ENCODE measurements at regions not wholly inside any gene's neighbourhood (a gene's known extent, or its start where the extent isn't known, plus 50 kb on each side); places are given as distances from the start of the nearest gene placed in this dataset.
"Not testable (repeated sequence)": the region's sequence is repeated elsewhere in the genome, so short reads cannot be mapped to it uniquely, and the experiment has no call there.

GRCh38 chr10:44747593-44748172 lies 163.5 kb upstream of the TMEM72 start:
- no peak for DNase-seq

GRCh38 chr10:44749151-44749550 lies 162.0 kb upstream of the TMEM72 start:
- DNase-seq, result no peak

GRCh38 chr10:44752451-44753441 lies 158.4 kb upstream of the TMEM72 start:
- peak; percentile 36 for DNase-seq

- DNase-seq, result not testable (repeated sequence)
Measured at GRCh38 chr10:44754355-44754754, 156.8 kb upstream of the TMEM72 start.

- no peak for DNase-seq
Measured at GRCh38 chr10:44755481-44755880, 155.7 kb upstream of the TMEM72 start.

GRCh38 chr10:44756216-44756615 lies 154.9 kb upstream of the TMEM72 start:
- no peak for DNase-seq

- DNase-seq, result no peak
Measured at GRCh38 chr10:44757551-44758205, 153.5 kb upstream of the TMEM72 start.

GRCh38 chr10:44759122-44759521 lies 152.0 kb upstream of the TMEM72 start:
- DNase-seq, result no peak

GRCh38 chr10:44760513-44760912 lies 150.6 kb upstream of the TMEM72 start:
- DNase-seq, result no peak

GRCh38 chr10:44761076-44761475 lies 150.1 kb upstream of the TMEM72 start:
- no peak for DNase-seq

GRCh38 chr10:44763331-44763730 lies 147.8 kb upstream of the TMEM72 start:
- DNase-seq, result no peak

- DNase-seq, result no peak
Measured at GRCh38 chr10:44765299-44765698, 145.8 kb upstream of the TMEM72 start.

GRCh38 chr10:44766631-44767030 lies 144.5 kb upstream of the TMEM72 start:
- DNase-seq, result no peak

GRCh38 chr10:44769450-44769849 lies 141.7 kb upstream of the TMEM72 start:
- DNase-seq, result no peak

- no peak for DNase-seq
Measured at GRCh38 chr10:44771233-44771995, 139.7 kb upstream of the TMEM72 start.

- DNase-seq, result no peak
Measured at GRCh38 chr10:44773565-44773964, 137.6 kb upstream of the TMEM72 start.

- DNase-seq, result no peak
Measured at GRCh38 chr10:44774676-44775401, 136.3 kb upstream of the TMEM72 start.

- no peak for DNase-seq
Measured at GRCh38 chr10:44775402-44775741, 135.8 kb upstream of the TMEM72 start.

GRCh38 chr10:44776181-44776580 lies 135.0 kb upstream of the TMEM72 start:
- no peak for DNase-seq

GRCh38 chr10:44779511-44779910 lies 131.6 kb upstream of the TMEM72 start:
- no peak for DNase-seq

- no peak for DNase-seq
Measured at GRCh38 chr10:44780426-44780825, 130.7 kb upstream of the TMEM72 start.

GRCh38 chr10:44781131-44781530 lies 130.0 kb upstream of the TMEM72 start:
- no peak for DNase-seq
